SKM-1 treated with dmso at 0.1 percent for 144 hours (cell line): ENCODE measurements at regions not wholly inside any gene's neighbourhood (a gene's known extent, or its start where the extent isn't known, plus 50 kb on each side); places are given as distances from the start of the nearest gene placed in this dataset.

Source experiments
- DNase-seq: peaks from one replicate; lab custom pipeline; 2025; ENCODE audit not compliant: unreplicated experiment; lab: John Stamatoyannopoulos, UW

GRCh38 chr13:99861771-99862170, 109.8 kb downstream of the ZIC5 start:
- no peak for DNase-seq

GRCh38 chr13:99860745-99861144, 110.8 kb downstream of the ZIC5 start:
- no peak for DNase-seq

- no peak for DNase-seq
These were observed 112.1 kb downstream of the ZIC5 start for GRCh38 chr13:99859178-99860177.

- DNase-seq, result no peak
These were observed 113.8 kb downstream of the ZIC5 start for GRCh38 chr13:99857738-99858137.

- no peak for DNase-seq
These were observed 115.8 kb downstream of the ZIC5 start for GRCh38 chr13:99855526-99856420.

- no peak for DNase-seq
These were observed 117.2 kb downstream of the ZIC5 start for GRCh38 chr13:99854366-99854765.

- DNase-seq, result no peak
These were observed 124.2 kb downstream of the ZIC5 start for GRCh38 chr13:99847318-99847750.

- no peak for DNase-seq
These were observed 126.2 kb downstream of the ZIC5 start for GRCh38 chr13:99845161-99845874.

- DNase-seq, result no peak
These were observed 127.1 kb downstream of the ZIC5 start for GRCh38 chr13:99844421-99844820.

GRCh38 chr13:99843872-99844271, 127.7 kb downstream of the ZIC5 start:
- no peak for DNase-seq

GRCh38 chr13:99842405-99842804, 129.2 kb downstream of the ZIC5 start:
- DNase-seq, result no peak

GRCh38 chr13:99836291-99836690, 135.3 kb downstream of the ZIC5 start:
- no peak for DNase-seq

GRCh38 chr13:99835442-99835841, 136.1 kb downstream of the ZIC5 start:
- DNase-seq, result no peak

- DNase-seq, result no peak
These were observed 137.3 kb downstream of the ZIC5 start for GRCh38 chr13:99834246-99834645.

- no peak for DNase-seq
These were observed 139.2 kb downstream of the ZIC5 start for GRCh38 chr13:99832347-99832746.

GRCh38 chr13:99830931-99831330, 140.6 kb downstream of the ZIC5 start:
- DNase-seq, result no peak

- DNase-seq, result no peak
These were observed 141.9 kb downstream of the ZIC5 start for GRCh38 chr13:99829593-99830239.

GRCh38 chr13:99829161-99829560, 142.4 kb downstream of the ZIC5 start:
- DNase-seq, result no peak

GRCh38 chr13:99828735-99829134, 142.8 kb downstream of the ZIC5 start:
- no peak for DNase-seq

- no peak for DNase-seq
These were observed 143.4 kb downstream of the ZIC5 start for GRCh38 chr13:99828123-99828522.
